GM23248 (cell line): ENCODE measurements at regions not wholly inside any gene's neighbourhood (a gene's known extent, or its start where the extent isn't known, plus 50 kb on each side); places are given as distances from the start of the nearest gene placed in this dataset.

ENCODE experiments used
- EZH2 ChIP-seq: fragments of 200-600 bp; sonication (generic); IDR thresholded peaks from 2 replicates; pipeline ENCODE4 v1.6.1; 2018; ENCODE audit warnings: antibody characterized with exemption, mild to moderate bottlenecking; ENCODE audit not compliant: insufficient read depth, poor library complexity, severe bottlenecking
- EZH2phosphoT487 ChIP-seq: fragments of 200-600 bp; sonication (generic); IDR thresholded peaks from 2 replicates; pipeline ENCODE4 v1.6.1; 2018; ENCODE audit warnings: antibody characterized with exemption, moderate library complexity, mild to moderate bottlenecking, low read depth; ENCODE audit not compliant: insufficient read depth

GRCh38 chr3:124565013-124565412 is 165.2 kb upstream of the UMPS start:
- TF ChIP-seq EZH2phosphoT487 (no peak), EZH2 (no peak)
